ENCODE measurements at regions not wholly inside any gene's neighbourhood (a gene's known extent, or its start where the extent isn't known, plus 50 kb on each side); places are given as distances from the start of the nearest gene placed in this dataset.

- POLR2A ChIA-PET = no interaction called here
- Histone ChIP-seq H3K9ac (no peak overlapping the region), H3K79me2 (ENCODE audit: insufficient read depth) (no peaks in the 10 kb centered on the region), H4K20me1 (ENCODE audit: insufficient read depth) (no peaks in the 10 kb centered on the region), H3K36me3 (replicated peaks in 1 of 2; ENCODE audit: control insufficient read depth in 1 of 2, insufficient read depth in 2 of 2, low read length in 1 of 2) (no peaks in the 10 kb centered on the region), H2AFZ (ENCODE audit: low read depth) (no peak overlapping the region), H3F3A (replicated peaks; ENCODE audit: insufficient read depth) (peaks cover 24% of the 10 kb centered on the region), H3K9me2 (no peaks in the 10 kb centered on the region), H3K9me3 (no peaks in the 10 kb centered on the region), H3K27me3 (ENCODE audit: insufficient read depth) (no peaks in the 10 kb centered on the region), H3K27ac (ENCODE audit: low read depth in 2 of 2, low read length in 1 of 2) (peak overlapping the region; percentile 39 to 65; a peak in 2 of 4 replicates), H3K4me3 (ENCODE audit: low read depth in 2 of 2, low read length in 1 of 2) (no peak overlapping the region), H3K4me2 (peak overlapping the region; percentile 32; the same call in 1 of the 2 replicates), H3K4me1 (ENCODE audit: control insufficient read depth in 1 of 2, insufficient read depth in 2 of 2, low read depth in 1 of 2, low read length in 1 of 2) (peaks cover 0 to 21% of the 10 kb centered on the region in 2 experiments)
- TF ChIP-seq, protein P1, sequence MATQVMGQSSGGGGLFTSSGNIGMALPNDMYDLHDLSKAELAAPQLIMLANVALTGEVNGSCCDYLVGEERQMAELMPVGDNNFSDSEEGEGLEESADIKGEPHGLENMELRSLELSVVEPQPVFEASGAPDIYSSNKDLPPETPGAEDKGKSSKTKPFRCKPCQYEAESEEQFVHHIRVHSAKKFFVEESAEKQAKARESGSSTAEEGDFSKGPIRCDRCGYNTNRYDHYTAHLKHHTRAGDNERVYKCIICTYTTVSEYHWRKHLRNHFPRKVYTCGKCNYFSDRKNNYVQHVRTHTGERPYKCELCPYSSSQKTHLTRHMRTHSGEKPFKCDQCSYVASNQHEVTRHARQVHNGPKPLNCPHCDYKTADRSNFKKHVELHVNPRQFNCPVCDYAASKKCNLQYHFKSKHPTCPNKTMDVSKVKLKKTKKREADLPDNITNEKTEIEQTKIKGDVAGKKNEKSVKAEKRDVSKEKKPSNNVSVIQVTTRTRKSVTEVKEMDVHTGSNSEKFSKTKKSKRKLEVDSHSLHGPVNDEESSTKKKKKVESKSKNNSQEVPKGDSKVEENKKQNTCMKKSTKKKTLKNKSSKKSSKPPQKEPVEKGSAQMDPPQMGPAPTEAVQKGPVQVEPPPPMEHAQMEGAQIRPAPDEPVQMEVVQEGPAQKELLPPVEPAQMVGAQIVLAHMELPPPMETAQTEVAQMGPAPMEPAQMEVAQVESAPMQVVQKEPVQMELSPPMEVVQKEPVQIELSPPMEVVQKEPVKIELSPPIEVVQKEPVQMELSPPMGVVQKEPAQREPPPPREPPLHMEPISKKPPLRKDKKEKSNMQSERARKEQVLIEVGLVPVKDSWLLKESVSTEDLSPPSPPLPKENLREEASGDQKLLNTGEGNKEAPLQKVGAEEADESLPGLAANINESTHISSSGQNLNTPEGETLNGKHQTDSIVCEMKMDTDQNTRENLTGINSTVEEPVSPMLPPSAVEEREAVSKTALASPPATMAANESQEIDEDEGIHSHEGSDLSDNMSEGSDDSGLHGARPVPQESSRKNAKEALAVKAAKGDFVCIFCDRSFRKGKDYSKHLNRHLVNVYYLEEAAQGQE (IDR thresholded peaks at IDR 0.05; ENCODE audit: low read depth, low read length) = no peak
- TF ChIP-seq MXI1 (IDR thresholded peaks at IDR 0.05; ENCODE audit: low read depth, low read length) = no peak
- TF ChIP-seq YY1 (IDR thresholded peaks at IDR 0.05; ENCODE audit: low read depth) = no peak
- no peak for TF ChIP-seq USF2 (IDR thresholded peaks at IDR 0.05; ENCODE audit: borderline replicate concordance, low read depth, low read length)
- no peak for TF ChIP-seq SMC3 (IDR thresholded peaks at IDR 0.05; ENCODE audit: low read depth, low read length)
- TF ChIP-seq, protein P2, sequence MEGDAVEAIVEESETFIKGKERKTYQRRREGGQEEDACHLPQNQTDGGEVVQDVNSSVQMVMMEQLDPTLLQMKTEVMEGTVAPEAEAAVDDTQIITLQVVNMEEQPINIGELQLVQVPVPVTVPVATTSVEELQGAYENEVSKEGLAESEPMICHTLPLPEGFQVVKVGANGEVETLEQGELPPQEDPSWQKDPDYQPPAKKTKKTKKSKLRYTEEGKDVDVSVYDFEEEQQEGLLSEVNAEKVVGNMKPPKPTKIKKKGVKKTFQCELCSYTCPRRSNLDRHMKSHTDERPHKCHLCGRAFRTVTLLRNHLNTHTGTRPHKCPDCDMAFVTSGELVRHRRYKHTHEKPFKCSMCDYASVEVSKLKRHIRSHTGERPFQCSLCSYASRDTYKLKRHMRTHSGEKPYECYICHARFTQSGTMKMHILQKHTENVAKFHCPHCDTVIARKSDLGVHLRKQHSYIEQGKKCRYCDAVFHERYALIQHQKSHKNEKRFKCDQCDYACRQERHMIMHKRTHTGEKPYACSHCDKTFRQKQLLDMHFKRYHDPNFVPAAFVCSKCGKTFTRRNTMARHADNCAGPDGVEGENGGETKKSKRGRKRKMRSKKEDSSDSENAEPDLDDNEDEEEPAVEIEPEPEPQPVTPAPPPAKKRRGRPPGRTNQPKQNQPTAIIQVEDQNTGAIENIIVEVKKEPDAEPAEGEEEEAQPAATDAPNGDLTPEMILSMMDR (IDR thresholded peaks at IDR 0.05) = no peak
- no peak for TF ChIP-seq POLR2AphosphoS5 (IDR thresholded peaks at IDR 0.05; ENCODE audit: low read depth, low read length)
- no peak for TF ChIP-seq ELF1 (IDR thresholded peaks at IDR 0.05)
- TF ChIP-seq TEAD4 (IDR thresholded peaks at IDR 0.05; ENCODE audit: borderline replicate concordance, insufficient read depth) = no peak
- no peak for DNase-seq
- CTCF ChIA-PET = interaction anchor here (1.8 kb wide), 1 partner anchor 9 kb away, joined by 4 read pairs; no protein-coding TSS in a partner anchor
- WGBS (ENCODE audit: low lambda C conversion rate) = 86% methylated on average over 4 of the region's 6 CpGs
Observed at GRCh38 chr10:29798921-29799690, 164.3 kb upstream of the SVIL start.

GRCh38 chr10:29797616-29798015, 162.8 kb upstream of the SVIL start:
- 79% methylated on average over 2 of the region's 2 CpGs for WGBS (ENCODE audit: low lambda C conversion rate)
- H4K20me1 ChIP-seq (ENCODE audit: insufficient read depth) = no peaks in the 10 kb centered on the region
- POLR2A ChIA-PET = no interaction called here

More at GRCh38 chr10:29797616-29798015, 162.8 kb upstream of the SVIL start:
- Histone ChIP-seq H3K4me3 (ENCODE audit: low read depth in 2 of 2, low read length in 1 of 2) (no peak overlapping the region), H3K4me2 (no peak overlapping the region), H3K9me2 (no peaks in the 10 kb centered on the region), H3K36me3 (replicated peaks in 1 of 2; ENCODE audit: control insufficient read depth in 1 of 2, insufficient read depth in 2 of 2, low read length in 1 of 2) (no peaks in the 10 kb centered on the region), H2AFZ (ENCODE audit: low read depth) (no peak overlapping the region), H3K79me2 (ENCODE audit: insufficient read depth) (no peaks in the 10 kb centered on the region), H3K27ac (ENCODE audit: low read depth in 2 of 2, low read length in 1 of 2) (no peak overlapping the region), H3F3A (replicated peaks; ENCODE audit: insufficient read depth) (peaks cover 10% of the 10 kb centered on the region), H3K9me3 (no peaks in the 10 kb centered on the region), H3K27me3 (ENCODE audit: insufficient read depth) (no peaks in the 10 kb centered on the region), H3K4me1 (ENCODE audit: control insufficient read depth in 1 of 2, insufficient read depth in 2 of 2, low read depth in 1 of 2, low read length in 1 of 2) (peaks cover 0 to 9% of the 10 kb centered on the region in 2 experiments; a peak in 3 of 4 replicates), H3K9ac (no peak overlapping the region)
- CTCF ChIA-PET = no interaction called here
- no peak for DNase-seq
- TF ChIP-seq CHD2 (IDR thresholded peaks at IDR 0.05; ENCODE audit: low read length, partially characterized antibody) = no peak
- TF ChIP-seq GATA2 (CRISPR knock-in tag; IDR thresholded peaks at IDR 0.05) = no peak
- no peak for TF ChIP-seq TCF12 (IDR thresholded peaks at IDR 0.05)
- TF ChIP-seq JUND (IDR thresholded peaks at IDR 0.05) = no peak
- no peak for TF ChIP-seq RFX5 (IDR thresholded peaks at IDR 0.05; ENCODE audit: low read length)

Data from SK-N-SH (cell line).